ENCODE measurements at regions not wholly inside any gene's neighbourhood (a gene's known extent, or its start where the extent isn't known, plus 50 kb on each side); places are given as distances from the start of the nearest gene placed in this dataset.

- no peak for TF ChIP-seq ZNF512 (CRISPR knock-in tag; IDR thresholded peaks at IDR 0.05; ENCODE audit: borderline replicate concordance)
Measured at GRCh38 chr3:74332165-74332564, 282.3 kb downstream of the CNTN3 start (continued).

- H3K27me3 Mint-ChIP-seq (ENCODE audit: low read depth): no peaks in the 10 kb centered on the region
- POLR2A ChIA-PET: no interaction called here
- no peaks in the 10 kb centered on the region for H3K36me3 Mint-ChIP-seq
- ATAC-seq (no peak), DNase-seq (ENCODE audit: low spot score) (no peak)
- CTCF ChIA-PET: no interaction called here
- no peak overlapping the region for H3K4me3 Mint-ChIP-seq
- H3K4me1 Mint-ChIP-seq: no peaks in the 10 kb centered on the region
- H3K9me3 Mint-ChIP-seq: peaks cover 5% of the 10 kb centered on the region
- H3K27ac Mint-ChIP-seq: no peak overlapping the region
- TF ChIP-seq STAT6 (CRISPR knock-in tag; conservative IDR thresholded peaks at IDR 0.05; ENCODE audit: low read depth) (no peak), PRRX2 (CRISPR knock-in tag; IDR thresholded peaks at IDR 0.05) (no peak), NR2C2 (CRISPR knock-in tag; IDR thresholded peaks at IDR 0.05) (no peak), AR (CRISPR knock-in tag; IDR thresholded peaks at IDR 0.05) (no peak), NFATC4 (CRISPR knock-in tag; IDR thresholded peaks at IDR 0.05) (no peak), ARID4B (CRISPR knock-in tag; IDR thresholded peaks at IDR 0.05; ENCODE audit: borderline replicate concordance) (no peak), E2F4 (CRISPR knock-in tag; IDR thresholded peaks at IDR 0.05; ENCODE audit: borderline replicate concordance, low read depth) (no peak), HMGA2 (CRISPR knock-in tag; IDR thresholded peaks at IDR 0.05) (no peak), MXD4 (CRISPR knock-in tag; IDR thresholded peaks at IDR 0.05; ENCODE audit: borderline replicate concordance) (no peak), CTCF (IDR thresholded peaks at IDR 0.05) (no peak), ATF3 (CRISPR knock-in tag; conservative IDR thresholded peaks at IDR 0.05) (no peak), ETV6 (CRISPR knock-in tag; IDR thresholded peaks at IDR 0.05) (no peak), NFE2L1 (CRISPR knock-in tag; IDR thresholded peaks at IDR 0.05) (no peak), ATF1 (CRISPR knock-in tag; IDR thresholded peaks at IDR 0.05) (no peak), KAT7 (CRISPR knock-in tag; IDR thresholded peaks at IDR 0.05; ENCODE audit: borderline replicate concordance) (no peak), SOX15 (CRISPR knock-in tag; IDR thresholded peaks at IDR 0.05) (no peak), TCF7 (CRISPR knock-in tag; IDR thresholded peaks at IDR 0.05; ENCODE audit: low read depth) (no peak), ZNF219 (CRISPR knock-in tag; IDR thresholded peaks at IDR 0.05; ENCODE audit: borderline replicate concordance) (no peak)
Measured at GRCh38 chr3:74331711-74332110, 282.7 kb downstream of the CNTN3 start.
